ENCODE measurements at regions not wholly inside any gene's neighbourhood (a gene's known extent, or its start where the extent isn't known, plus 50 kb on each side); places are given as distances from the start of the nearest gene placed in this dataset.

GRCh38 chr6:166750108-166750793 is 123.2 kb upstream of the RPS6KA2 start:
- Histone ChIP-seq H3K27ac (replicated peaks; ENCODE audit: low read length) (no peak overlapping the region), H4K91ac (ENCODE audit: low read depth, low read length, poor library complexity) (no peak overlapping the region), H3K4me3 (ENCODE audit: low read length in 2 of 2) (no peak overlapping the region), H3K4me1 (ENCODE audit: control insufficient read depth in 2 of 2, insufficient read depth in 1 of 2, low read depth in 1 of 2, low read length in 2 of 2) (peaks cover 11 to 18% of the 10 kb centered on the region in 2 donors), H2BK5ac (ENCODE audit: low read length) (no peak overlapping the region), H3K36me3 (replicated peaks in 1 of 2; ENCODE audit: control insufficient read depth in 2 of 2, insufficient read depth in 2 of 2, low read length in 2 of 2) (no peaks in the 10 kb centered on the region), H3K4ac (ENCODE audit: low read length) (no peak overlapping the region), H2AFZ (ENCODE audit: low read length) (peak overlapping the region; percentile 38), H4K8ac (ENCODE audit: low read depth, low read length) (no peak overlapping the region), H2BK12ac (ENCODE audit: low read length) (no peak overlapping the region), H3K18ac (ENCODE audit: low read length) (peak overlapping the region; percentile 82), H3K9me3 (replicated peaks in 1 of 2; ENCODE audit: control insufficient read depth in 2 of 2, insufficient read depth in 1 of 2, low read depth in 1 of 2, low read length in 2 of 2) (no peaks in the 10 kb centered on the region), H3K27me3 (ENCODE audit: control insufficient read depth in 3 of 3, insufficient read depth in 3 of 3, low read depth in 1 of 3, low read length in 3 of 3) (no peaks in the 10 kb centered on the region), H2BK15ac (ENCODE audit: low read length) (peak overlapping the region; percentile 62), H3K4me2 (ENCODE audit: insufficient read depth, low read length, poor library complexity, severe bottlenecking) (no peak overlapping the region), H3K79me1 (ENCODE audit: low read depth, low read length) (no peaks in the 10 kb centered on the region), H3K9ac (ENCODE audit: low read depth, low read length, poor library complexity) (no peak overlapping the region), H2AK5ac (ENCODE audit: low read depth, low read length) (peak overlapping the region; percentile 33), H2BK120ac (ENCODE audit: low read depth, low read length) (no peak overlapping the region), H3K23ac (ENCODE audit: low read depth, low read length, poor library complexity) (no peak overlapping the region), H3K14ac (ENCODE audit: low read length) (no peak overlapping the region)
- WGBS, 2 donors (ENCODE audit: extremely low coverage in 2 of 2, insufficient read length in 2 of 2, insufficient replicate concordance in 1 of 2): no CpG with 5 or more reads among the region's 19 CpGs
- DNase-seq (ENCODE audit: low spot score): no peak

GRCh38 chr6:166749666-166750065 is 122.6 kb upstream of the RPS6KA2 start:
- Histone ChIP-seq H2BK5ac (ENCODE audit: low read length) (no peak overlapping the region), H3K9ac (ENCODE audit: low read depth, low read length, poor library complexity) (no peak overlapping the region), H2BK120ac (ENCODE audit: low read depth, low read length) (no peak overlapping the region), H3K4me2 (ENCODE audit: insufficient read depth, low read length, poor library complexity, severe bottlenecking) (no peak overlapping the region), H3K4me3 (ENCODE audit: low read length in 2 of 2) (no peak overlapping the region), H3K36me3 (replicated peaks in 1 of 2; ENCODE audit: control insufficient read depth in 2 of 2, insufficient read depth in 2 of 2, low read length in 2 of 2) (no peaks in the 10 kb centered on the region), H3K27ac (replicated peaks; ENCODE audit: low read length) (no peak overlapping the region), H4K91ac (ENCODE audit: low read depth, low read length, poor library complexity) (no peak overlapping the region), H2AK5ac (ENCODE audit: low read depth, low read length) (peak overlapping the region; percentile 33), H3K4me1 (ENCODE audit: control insufficient read depth in 2 of 2, insufficient read depth in 1 of 2, low read depth in 1 of 2, low read length in 2 of 2) (peaks cover 11 to 16% of the 10 kb centered on the region in 2 donors), H3K9me3 (replicated peaks in 1 of 2; ENCODE audit: control insufficient read depth in 2 of 2, insufficient read depth in 1 of 2, low read depth in 1 of 2, low read length in 2 of 2) (peaks cover 0 to 3% of the 10 kb centered on the region in 2 donors), H2BK12ac (ENCODE audit: low read length) (no peak overlapping the region), H3K79me1 (ENCODE audit: low read depth, low read length) (no peaks in the 10 kb centered on the region), H2BK15ac (ENCODE audit: low read length) (peak overlapping the region; percentile 62), H3K4ac (ENCODE audit: low read length) (no peak overlapping the region), H3K18ac (ENCODE audit: low read length) (peak overlapping the region; percentile 82), H4K8ac (ENCODE audit: low read depth, low read length) (no peak overlapping the region), H2AFZ (ENCODE audit: low read length) (peak overlapping the region; percentile 38), H3K23ac (ENCODE audit: low read depth, low read length, poor library complexity) (no peak overlapping the region), H3K14ac (ENCODE audit: low read length) (no peak overlapping the region), H3K27me3 (ENCODE audit: control insufficient read depth in 3 of 3, insufficient read depth in 3 of 3, low read depth in 1 of 3, low read length in 3 of 3) (no peaks in the 10 kb centered on the region)
- no CpG with 5 or more reads among the region's 6 CpGs for WGBS, 2 donors (ENCODE audit: extremely low coverage in 2 of 2, insufficient read length in 2 of 2, insufficient replicate concordance in 1 of 2)
- no peak for DNase-seq (ENCODE audit: low spot score)

GRCh38 chr6:166747644-166748595 is 120.9 kb upstream of the RPS6KA2 start:
- Histone ChIP-seq H4K91ac (ENCODE audit: low read depth, low read length, poor library complexity) (no peak overlapping the region), H2AFZ (ENCODE audit: low read length) (no peak overlapping the region), H3K9ac (ENCODE audit: low read depth, low read length, poor library complexity) (no peak overlapping the region), H3K9me3 (replicated peaks in 1 of 2; ENCODE audit: control insufficient read depth in 2 of 2, insufficient read depth in 1 of 2, low read depth in 1 of 2, low read length in 2 of 2) (peaks cover 0 to 4% of the 10 kb centered on the region in 2 donors), H3K14ac (ENCODE audit: low read length) (no peak overlapping the region), H2BK5ac (ENCODE audit: low read length) (no peak overlapping the region), H2AK5ac (ENCODE audit: low read depth, low read length) (no peak overlapping the region), H3K36me3 (replicated peaks in 1 of 2; ENCODE audit: control insufficient read depth in 2 of 2, insufficient read depth in 2 of 2, low read length in 2 of 2) (no peaks in the 10 kb centered on the region), H3K18ac (ENCODE audit: low read length) (peak overlapping the region; percentile 23), H4K8ac (ENCODE audit: low read depth, low read length) (no peak overlapping the region), H3K23ac (ENCODE audit: low read depth, low read length, poor library complexity) (no peak overlapping the region), H3K27ac (replicated peaks; ENCODE audit: low read length) (no peak overlapping the region), H2BK12ac (ENCODE audit: low read length) (no peak overlapping the region), H3K4ac (ENCODE audit: low read length) (no peak overlapping the region), H3K4me2 (ENCODE audit: insufficient read depth, low read length, poor library complexity, severe bottlenecking) (no peak overlapping the region), H3K27me3 (ENCODE audit: control insufficient read depth in 3 of 3, insufficient read depth in 3 of 3, low read depth in 1 of 3, low read length in 3 of 3) (no peaks in the 10 kb centered on the region), H3K4me3 (ENCODE audit: low read length in 2 of 2) (no peak overlapping the region), H2BK15ac (ENCODE audit: low read length) (no peak overlapping the region), H3K4me1 (ENCODE audit: control insufficient read depth in 2 of 2, insufficient read depth in 1 of 2, low read depth in 1 of 2, low read length in 2 of 2) (peaks cover 20 to 25% of the 10 kb centered on the region in 2 donors), H2BK120ac (ENCODE audit: low read depth, low read length) (no peak overlapping the region), H3K79me1 (ENCODE audit: low read depth, low read length) (no peaks in the 10 kb centered on the region)
- WGBS, 2 donors (ENCODE audit: extremely low coverage in 2 of 2, insufficient read length in 2 of 2, insufficient replicate concordance in 1 of 2): no CpG with 5 or more reads among the region's 29 CpGs
- DNase-seq (ENCODE audit: low spot score): no peak
